ENCODE measurements at regions not wholly inside any gene's neighbourhood (a gene's known extent, or its start where the extent isn't known, plus 50 kb on each side); places are given as distances from the start of the nearest gene placed in this dataset.
"Not testable (repeated sequence)": the region's sequence is repeated elsewhere in the genome, so short reads cannot be mapped to it uniquely, and the experiment has no call there.

DNA sequence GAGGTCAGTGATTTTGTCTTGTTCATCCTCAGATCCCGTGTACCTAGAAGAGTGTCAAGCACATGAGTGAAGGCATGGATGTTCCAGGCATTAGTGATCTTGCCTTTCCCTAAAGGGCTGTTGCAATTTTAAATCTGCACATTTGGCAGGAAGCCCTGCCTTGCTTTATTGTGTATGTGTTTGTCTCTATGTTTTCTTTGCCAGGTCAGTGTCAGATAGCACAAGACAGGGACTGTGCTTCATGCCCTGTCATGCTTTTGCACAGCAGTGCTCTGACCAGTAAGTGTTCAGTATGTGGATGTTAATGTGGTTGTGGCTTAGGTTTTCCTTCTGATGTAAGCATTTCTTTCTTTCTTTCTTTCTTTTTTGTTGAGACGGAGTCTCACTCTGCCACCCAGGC, 131.5 kb downstream of the RGPD3 start:
- TF ChIP-seq, protein P1, sequence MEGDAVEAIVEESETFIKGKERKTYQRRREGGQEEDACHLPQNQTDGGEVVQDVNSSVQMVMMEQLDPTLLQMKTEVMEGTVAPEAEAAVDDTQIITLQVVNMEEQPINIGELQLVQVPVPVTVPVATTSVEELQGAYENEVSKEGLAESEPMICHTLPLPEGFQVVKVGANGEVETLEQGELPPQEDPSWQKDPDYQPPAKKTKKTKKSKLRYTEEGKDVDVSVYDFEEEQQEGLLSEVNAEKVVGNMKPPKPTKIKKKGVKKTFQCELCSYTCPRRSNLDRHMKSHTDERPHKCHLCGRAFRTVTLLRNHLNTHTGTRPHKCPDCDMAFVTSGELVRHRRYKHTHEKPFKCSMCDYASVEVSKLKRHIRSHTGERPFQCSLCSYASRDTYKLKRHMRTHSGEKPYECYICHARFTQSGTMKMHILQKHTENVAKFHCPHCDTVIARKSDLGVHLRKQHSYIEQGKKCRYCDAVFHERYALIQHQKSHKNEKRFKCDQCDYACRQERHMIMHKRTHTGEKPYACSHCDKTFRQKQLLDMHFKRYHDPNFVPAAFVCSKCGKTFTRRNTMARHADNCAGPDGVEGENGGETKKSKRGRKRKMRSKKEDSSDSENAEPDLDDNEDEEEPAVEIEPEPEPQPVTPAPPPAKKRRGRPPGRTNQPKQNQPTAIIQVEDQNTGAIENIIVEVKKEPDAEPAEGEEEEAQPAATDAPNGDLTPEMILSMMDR (IDR thresholded peaks at IDR 0.05; ENCODE audit: low read length) = no peak
- no peak for TF ChIP-seq EZH2phosphoT487 (IDR thresholded peaks at IDR 0.05; ENCODE audit: low read length)
- TF ChIP-seq EZH2 (optimal IDR thresholded peaks at IDR 0.05; ENCODE audit: low read depth, low read length) = no peak
- Histone ChIP-seq H3K9me3 (replicated peaks; ENCODE audit: insufficient read depth, low read length) (no peaks in the 10 kb centered on the region), H3K4me3 (ENCODE audit: low read length) (no peak overlapping the region), H2AFZ (ENCODE audit: low read length) (no peak overlapping the region), H3K36me3 (replicated peaks; ENCODE audit: insufficient read depth, low read length) (no peaks in the 10 kb centered on the region), H3F3A (ENCODE audit: insufficient read depth, low read length) (no peaks in the 10 kb centered on the region), H3K27me3 (replicated peaks; ENCODE audit: insufficient read depth, low read length) (no peaks in the 10 kb centered on the region), H3K79me2 (ENCODE audit: low read length) (no peaks in the 10 kb centered on the region), H3K4me2 (ENCODE audit: low read depth, low read length) (no peak overlapping the region), H3K9ac (ENCODE audit: low read length) (no peak overlapping the region), H3K27ac (ENCODE audit: low read length) (no peak overlapping the region), H3K4me1 (ENCODE audit: low read length) (no peaks in the 10 kb centered on the region), H4K20me1 (ENCODE audit: insufficient read depth, low read length) (no peaks in the 10 kb centered on the region), H3K9me2 (replicated peaks; ENCODE audit: insufficient read depth, low read length) (no peaks in the 10 kb centered on the region)
- DNase-seq = no peak

DNA sequence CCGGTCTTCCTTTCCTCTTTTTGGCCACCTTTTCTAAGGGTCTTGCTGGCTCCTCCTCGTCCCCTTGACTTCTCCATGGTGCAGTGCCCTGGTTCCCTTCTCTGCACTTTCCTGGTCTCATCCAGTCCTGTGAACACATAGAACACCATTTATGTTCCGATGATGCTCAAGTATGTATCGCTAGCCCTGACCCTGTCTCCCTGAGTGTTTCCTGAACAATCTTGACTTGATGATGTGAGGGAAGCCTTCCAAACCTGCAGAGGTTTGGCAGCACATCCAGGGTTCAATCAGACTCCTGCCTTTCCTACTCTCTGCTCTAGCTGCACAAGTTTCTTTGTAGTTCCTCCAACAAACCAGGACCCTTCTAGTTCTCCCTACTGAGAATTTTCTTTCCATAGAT, 132.1 kb downstream of the RGPD3 start:
- no peaks in the 10 kb centered on the region for H3K4me1 ChIP-seq (ENCODE audit: low read length)
- no peaks in the 10 kb centered on the region for H3K9me2 ChIP-seq (replicated peaks; ENCODE audit: insufficient read depth, low read length)
- no peak overlapping the region for H3K4me2 ChIP-seq (ENCODE audit: low read depth, low read length)
- H3K79me2 ChIP-seq (ENCODE audit: low read length) = no peaks in the 10 kb centered on the region
- H4K20me1 ChIP-seq (ENCODE audit: insufficient read depth, low read length) = no peaks in the 10 kb centered on the region
- H3K4me3 ChIP-seq (ENCODE audit: low read length) = no peak overlapping the region
- H2AFZ ChIP-seq (ENCODE audit: low read length) = no peak overlapping the region
- DNase-seq = no peak
- no peak overlapping the region for H3K9ac ChIP-seq (ENCODE audit: low read length)
- no peaks in the 10 kb centered on the region for H3F3A ChIP-seq (ENCODE audit: insufficient read depth, low read length)
- no peaks in the 10 kb centered on the region for H3K9me3 ChIP-seq (replicated peaks; ENCODE audit: insufficient read depth, low read length)
- no peaks in the 10 kb centered on the region for H3K27me3 ChIP-seq (replicated peaks; ENCODE audit: insufficient read depth, low read length)
- TF ChIP-seq EZH2 (optimal IDR thresholded peaks at IDR 0.05; ENCODE audit: low read depth, low read length) (no peak), EZH2phosphoT487 (IDR thresholded peaks at IDR 0.05; ENCODE audit: low read length) (no peak)
- TF ChIP-seq, protein P1 (IDR thresholded peaks at IDR 0.05; ENCODE audit: low read length) = no peak
- H3K27ac ChIP-seq (ENCODE audit: low read length) = no peak overlapping the region
- no peaks in the 10 kb centered on the region for H3K36me3 ChIP-seq (replicated peaks; ENCODE audit: insufficient read depth, low read length)

DNA sequence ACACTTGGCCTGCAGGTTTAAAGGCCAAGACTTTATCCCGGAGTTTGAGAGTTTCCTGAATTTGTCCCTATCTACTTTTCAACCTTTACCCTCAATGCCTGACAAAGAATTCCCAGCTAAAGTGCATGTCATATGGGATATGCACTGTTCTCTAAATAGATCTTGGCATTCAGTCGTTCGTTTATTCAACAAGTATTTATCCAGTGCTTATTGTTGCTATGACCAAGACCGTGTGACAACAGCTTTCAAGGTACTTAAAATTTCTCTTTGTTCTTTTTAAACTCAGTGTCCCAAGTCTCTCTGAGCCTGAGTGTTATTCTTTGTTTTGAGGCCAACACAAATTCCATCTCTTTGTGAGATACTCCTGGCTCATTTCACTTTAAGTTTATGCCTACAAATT, 133.4 kb downstream of the RGPD3 start:
- Histone ChIP-seq H2AFZ (ENCODE audit: low read length) (no peak overlapping the region), H3K9me2 (replicated peaks; ENCODE audit: insufficient read depth, low read length) (no peaks in the 10 kb centered on the region), H3K4me1 (ENCODE audit: low read length) (no peaks in the 10 kb centered on the region), H3K4me2 (ENCODE audit: low read depth, low read length) (no peak overlapping the region), H3K9ac (ENCODE audit: low read length) (no peak overlapping the region), H3K27me3 (replicated peaks; ENCODE audit: insufficient read depth, low read length) (no peaks in the 10 kb centered on the region), H3K27ac (ENCODE audit: low read length) (no peak overlapping the region), H4K20me1 (ENCODE audit: insufficient read depth, low read length) (no peaks in the 10 kb centered on the region), H3K4me3 (ENCODE audit: low read length) (no peak overlapping the region), H3K9me3 (replicated peaks; ENCODE audit: insufficient read depth, low read length) (no peaks in the 10 kb centered on the region), H3K79me2 (ENCODE audit: low read length) (no peaks in the 10 kb centered on the region), H3F3A (ENCODE audit: insufficient read depth, low read length) (no peaks in the 10 kb centered on the region), H3K36me3 (replicated peaks; ENCODE audit: insufficient read depth, low read length) (no peaks in the 10 kb centered on the region)
- no peak for DNase-seq
- no peak for TF ChIP-seq EZH2 (optimal IDR thresholded peaks at IDR 0.05; ENCODE audit: low read depth, low read length)
- TF ChIP-seq EZH2phosphoT487 (IDR thresholded peaks at IDR 0.05; ENCODE audit: low read length) = no peak
- TF ChIP-seq, protein P1 (IDR thresholded peaks at IDR 0.05; ENCODE audit: low read length) = no peak

DNA sequence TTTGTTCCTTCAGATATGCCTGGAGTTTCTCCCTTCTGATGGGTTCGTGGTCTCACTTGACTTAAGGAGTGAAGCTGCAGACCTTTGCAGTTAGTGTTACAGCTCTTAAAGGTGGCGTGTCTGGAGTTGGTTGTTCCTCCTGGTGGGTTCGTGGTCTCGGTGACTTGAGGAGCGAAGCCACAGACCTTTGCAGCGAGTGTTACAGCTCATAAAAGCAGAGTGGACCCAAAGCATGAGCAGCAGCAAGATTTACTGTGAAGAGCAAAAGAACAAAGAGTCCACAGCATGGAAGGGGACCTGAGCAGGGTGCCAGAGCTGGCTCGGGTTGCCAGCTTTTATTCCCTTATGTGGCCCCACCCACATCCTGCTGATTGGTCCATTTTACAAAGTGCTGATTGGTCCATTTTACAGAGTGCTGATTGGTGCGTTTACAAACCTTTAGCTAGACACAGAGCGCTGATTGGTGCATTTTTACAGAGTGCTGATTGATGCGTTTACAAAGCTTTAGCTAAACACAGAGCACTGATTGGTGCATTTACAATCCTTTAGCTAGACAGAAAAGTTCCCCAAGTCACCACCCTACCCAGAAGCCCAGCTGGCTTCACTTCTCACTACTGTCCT, 134.8 kb downstream of the RGPD3 start:
- H4K20me1 ChIP-seq (ENCODE audit: insufficient read depth, low read length); H3K9ac ChIP-seq (ENCODE audit: low read length); H2AFZ ChIP-seq (ENCODE audit: low read length); DNase-seq; H3K4me2 ChIP-seq (ENCODE audit: low read depth, low read length); H3K4me3 ChIP-seq (ENCODE audit: low read length); H3F3A ChIP-seq (ENCODE audit: insufficient read depth, low read length); H3K9me3 ChIP-seq (replicated peaks; ENCODE audit: insufficient read depth, low read length); H3K27me3 ChIP-seq (replicated peaks; ENCODE audit: insufficient read depth, low read length); H3K79me2 ChIP-seq (ENCODE audit: low read length); H3K4me1 ChIP-seq (ENCODE audit: low read length); H3K27ac ChIP-seq (ENCODE audit: low read length); H3K9me2 ChIP-seq (replicated peaks; ENCODE audit: insufficient read depth, low read length); H3K36me3 ChIP-seq (replicated peaks; ENCODE audit: insufficient read depth, low read length): not testable (repeated sequence)

All from MM.1S (cell line).